WTC11 (cell line): ENCODE measurements at regions not wholly inside any gene's neighbourhood (a gene's known extent, or its start where the extent isn't known, plus 50 kb on each side); places are given as distances from the start of the nearest gene placed in this dataset.

Source experiments
- ATAC-seq: fragments of 200-7000 bp; cut with Tn5 transposase; 2 replicates; pipeline ENCODE4 v1.10.0; 2021; ENCODE audit warnings: mild to moderate bottlenecking, moderate library complexity
- CTCF ChIA-PET: fragments of 300-600 bp; sonication (Branson Sonifier 250); formaldehyde crosslinking; loops from one replicate; lab custom pipeline; 2021; ENCODE audit warnings: antibody characterized with exemption; lab: Charles Lee
- POLR2A ChIA-PET: fragments of 350-600 bp; sonication (Branson Sonifier 250); formaldehyde crosslinking; loops from one replicate; lab custom pipeline; 2021; ENCODE audit warnings: antibody characterized with exemption; lab: Charles Lee
- DNase-seq: peaks from one replicate; pipeline ENCODE4 v3.0.0; 2021; ENCODE audit warnings: low spot score
- H3K27ac Mint-ChIP-seq: 2 replicates; pipeline ENCODE4 v1.8.0; 2021; ENCODE audit warnings: mixed read lengths
- H3K27me3 Mint-ChIP-seq: 2 replicates; pipeline ENCODE4 v1.8.0; 2021; ENCODE audit warnings: low read depth, mild to moderate bottlenecking, moderate library complexity, mixed read lengths
- H3K36me3 Mint-ChIP-seq: 2 replicates; pipeline ENCODE4 v1.8.0; 2021; ENCODE audit warnings: mixed read lengths
- H3K4me1 Mint-ChIP-seq: 2 replicates; pipeline ENCODE4 v1.8.0; 2022; ENCODE audit warnings: mixed read lengths
- H3K4me3 Mint-ChIP-seq: 2 replicates; pipeline ENCODE4 v1.8.0; 2021; ENCODE audit warnings: mild to moderate bottlenecking, moderate library complexity, mixed read lengths
- H3K9me3 Mint-ChIP-seq: 2 replicates; pipeline ENCODE4 v1.8.0; 2021; ENCODE audit warnings: mixed read lengths
- CBFB ChIP-seq: sonication (generic); formaldehyde crosslinking; IDR thresholded peaks from 2 replicates; pipeline ENCODE4 v1.8.1; 2022; ENCODE audit warnings: mild to moderate bottlenecking, low read depth, missing genetic modification reagents
- FOXP1 ChIP-seq: sonication (generic); formaldehyde crosslinking; IDR thresholded peaks from 2 replicates; pipeline ENCODE4 v1.8.0; 2022; ENCODE audit warnings: missing genetic modification reagents, mild to moderate bottlenecking, moderate library complexity, borderline replicate concordance
- MAX ChIP-seq: sonication (generic); formaldehyde crosslinking; IDR thresholded peaks from 2 replicates; pipeline ENCODE4 v1.8.0; 2022; ENCODE audit warnings: mild to moderate bottlenecking, missing genetic modification reagents
- MYBL2 ChIP-seq: sonication (generic); formaldehyde crosslinking; IDR thresholded peaks from 2 replicates; pipeline ENCODE4 v1.8.1; 2023; ENCODE audit warnings: mild to moderate bottlenecking, moderate library complexity, missing genetic modification reagents
- OVOL2 ChIP-seq: fragments of 250-450 bp; sonication (Bioruptor Pico); IDR thresholded peaks from 2 replicates; pipeline ENCODE4 v1.9.0; 2021; ENCODE audit warnings: mild to moderate bottlenecking, borderline replicate concordance
- PRDM15 ChIP-seq: sonication (generic); formaldehyde crosslinking; IDR thresholded peaks from 2 replicates; pipeline ENCODE4 v1.8.0; 2022; ENCODE audit warnings: missing genetic modification reagents
- PRRX2 ChIP-seq: fragments of 250-450 bp; sonication (Bioruptor Pico); IDR thresholded peaks from 2 replicates; pipeline ENCODE4 v1.8.0; 2021; ENCODE audit warnings: mild to moderate bottlenecking
- STAT6 ChIP-seq: sonication (generic); formaldehyde crosslinking; conservative IDR thresholded peaks from 2 replicates; pipeline ENCODE4 v1.8.1; 2023; ENCODE audit warnings: mild to moderate bottlenecking, low read depth, missing genetic modification reagents, moderate library complexity
- TP53 ChIP-seq: sonication (generic); formaldehyde crosslinking; IDR thresholded peaks from 2 replicates; pipeline ENCODE4 v1.8.1; 2023; ENCODE audit warnings: mild to moderate bottlenecking, missing genetic modification reagents
- ZBTB43 ChIP-seq: sonication (generic); formaldehyde crosslinking; IDR thresholded peaks from 2 replicates; pipeline ENCODE4 v1.8.1; 2023; ENCODE audit warnings: mild to moderate bottlenecking, missing genetic modification reagents
- ZNF121 ChIP-seq: sonication (generic); formaldehyde crosslinking; IDR thresholded peaks from 2 replicates; pipeline ENCODE4 v1.8.0; 2023; ENCODE audit warnings: missing genetic modification reagents
- ZNF281 ChIP-seq: sonication (generic); formaldehyde crosslinking; IDR thresholded peaks from 2 replicates; pipeline ENCODE4 v1.8.0; 2023; ENCODE audit warnings: mild to moderate bottlenecking, missing genetic modification reagents
- ZNF317 ChIP-seq: sonication (generic); formaldehyde crosslinking; IDR thresholded peaks from 2 replicates; pipeline ENCODE4 v1.8.1; 2023; ENCODE audit warnings: low read depth, mild to moderate bottlenecking, moderate library complexity, missing genetic modification reagents, borderline replicate concordance
- ZSCAN18 ChIP-seq: fragments of 250-450 bp; sonication (Bioruptor Pico); IDR thresholded peaks from 2 replicates; pipeline ENCODE4 v2.1.2; 2022; ENCODE audit warnings: mild to moderate bottlenecking, moderate library complexity

GRCh38 chr6:163874784-163875183 is 460.3 kb downstream of the QKI start (continued):
- TF ChIP-seq ZNF281 (CRISPR knock-in tag), result no peak
- no peak for TF ChIP-seq TP53 (CRISPR knock-in tag)
- no peak for TF ChIP-seq MYBL2 (CRISPR knock-in tag)
- TF ChIP-seq CBFB, result no peak
- no peak for TF ChIP-seq ZBTB43 (CRISPR knock-in tag)
- no peak for TF ChIP-seq ZNF317
- TF ChIP-seq OVOL2, result no peak
- TF ChIP-seq STAT6 (CRISPR knock-in tag), result no peak
- TF ChIP-seq PRDM15 (CRISPR knock-in tag), result no peak
- TF ChIP-seq PRRX2 (CRISPR knock-in tag), result no peak
- no peak for TF ChIP-seq ZNF121 (CRISPR knock-in tag)

GRCh38 chr6:163872335-163872734 is 457.8 kb downstream of the QKI start:
- POLR2A ChIA-PET, result no interaction called here
- no peak for TF ChIP-seq MAX (CRISPR knock-in tag)
- no peak for TF ChIP-seq ZSCAN18
- TF ChIP-seq FOXP1 (CRISPR knock-in tag), result no peak
- ATAC-seq (no peak), DNase-seq (no peak)
- CTCF ChIA-PET, result no interaction called here
- no peak overlapping the region for H3K27ac Mint-ChIP-seq
- no peak overlapping the region for H3K4me3 Mint-ChIP-seq
- peaks cover 3% of the 10 kb centered on the region; the same call in 1 of the 2 replicates for H3K9me3 Mint-ChIP-seq
- H3K36me3 Mint-ChIP-seq, result no peaks in the 10 kb centered on the region
- no peaks in the 10 kb centered on the region for H3K27me3 Mint-ChIP-seq
- H3K4me1 Mint-ChIP-seq, result peaks cover 6% of the 10 kb centered on the region
